ENCODE measurements at regions not wholly inside any gene's neighbourhood (a gene's known extent, or its start where the extent isn't known, plus 50 kb on each side); places are given as distances from the start of the nearest gene placed in this dataset.

DNA sequence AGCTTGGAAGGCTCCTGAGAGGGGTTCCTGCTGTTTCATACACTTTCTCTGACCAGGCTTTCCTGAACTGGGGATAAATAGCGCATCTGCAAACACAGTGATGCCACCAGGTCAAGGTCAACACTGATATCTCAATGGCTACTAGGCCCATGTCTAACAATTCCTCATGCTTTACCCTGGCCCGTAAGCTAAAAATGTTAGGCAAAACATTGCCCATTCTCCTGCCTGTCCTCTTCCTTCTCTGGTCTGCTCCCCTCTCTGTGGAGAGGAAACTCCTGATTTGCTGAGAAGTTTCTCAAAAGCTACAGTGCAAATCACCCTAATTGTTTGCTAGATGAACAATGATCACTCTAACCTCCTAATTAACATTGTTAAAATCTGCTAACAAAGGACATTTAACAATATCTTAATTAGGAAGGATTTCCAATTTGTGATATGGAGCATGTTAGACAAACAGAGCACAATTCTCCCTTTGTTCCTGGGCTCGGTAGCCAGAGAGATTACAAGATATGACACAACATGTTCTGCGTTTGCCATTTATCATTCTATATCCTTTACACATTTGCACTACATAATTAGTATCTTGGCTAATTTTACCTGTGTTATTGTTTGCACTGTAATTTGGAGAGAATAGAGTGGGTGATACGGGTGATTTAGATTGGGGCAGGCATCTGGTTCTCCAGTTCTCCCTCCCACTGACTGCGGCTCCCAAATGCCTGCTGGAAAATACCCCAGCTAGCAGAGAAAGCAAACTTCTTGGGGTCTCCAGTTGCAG, 266.8 kb downstream of the CD83 start:
- in situ Hi-C loops (cut with MboI) (no loop called here), intact Hi-C loops (cut with micrococcal nuclease; ENCODE audit: unreplicated experiment) (no loop called here)
- Histone ChIP-seq H3K36me3 (ENCODE audit: control insufficient read depth in 2 of 2, insufficient read depth in 2 of 2, low read length in 1 of 2) (no peaks in the 10 kb centered on the region), H3K79me2 (ENCODE audit: control insufficient read depth, insufficient read depth, low read length) (no peaks in the 10 kb centered on the region), H3K27ac (ENCODE audit: control insufficient read depth, insufficient read depth) (no peak overlapping the region), H3K4me1 (ENCODE audit: control insufficient read depth, insufficient read depth, low read length) (0 out of 2 replicates have a peak, but pooled peaks cover 3% of the 10 kb centered on the region), H3K4me2 (ENCODE audit: control insufficient read depth, insufficient read depth) (no peak overlapping the region), H3K9me3 (replicated peaks; ENCODE audit: control insufficient read depth, insufficient read depth, low read length) (no peaks in the 10 kb centered on the region), H3K27me3 (replicated peaks in 1 of 2; ENCODE audit: control insufficient read depth in 2 of 2, insufficient read depth in 2 of 2, low read length in 1 of 2) (no peaks in the 10 kb centered on the region), H3K4me3 (no peak overlapping the region), H2AFZ (ENCODE audit: control insufficient read depth, low read depth, low read length) (no peak overlapping the region), H3K9ac (ENCODE audit: control insufficient read depth, insufficient read depth, low read length) (no peak overlapping the region), H4K20me1 (ENCODE audit: control insufficient read depth, insufficient read depth) (no peaks in the 10 kb centered on the region)
- SMC1A ChIA-PET (ENCODE audit: uncharacterized antibody, unreplicated experiment), result interaction anchor here (1.2 kb wide), 1 partner anchor 13 kb away, joined by 4 read pairs; no protein-coding TSS in a partner anchor
- POLR2A ChIA-PET, result interaction anchor here (0.6 kb wide), 1 partner anchor 310 kb away, joined by 5 read pairs; no protein-coding TSS in a partner anchor
- TF ChIP-seq LARP7 (IDR thresholded peaks at IDR 0.05) (no peak), CREB1 (IDR thresholded peaks at IDR 0.05; ENCODE audit: low read depth) (no peak), IRF4 (IDR thresholded peaks at IDR 0.05; ENCODE audit: low read depth, low read length) (no peak), TCF12 (IDR thresholded peaks at IDR 0.05; ENCODE audit: low read depth, low read length) (no peak), SIX5 (IDR thresholded peaks at IDR 0.05; ENCODE audit: low read depth, low read length, severe bottlenecking) (no peak), CHD1 (IDR thresholded peaks at IDR 0.05; ENCODE audit: low read depth, low read length) (no peak), ASH2L (IDR thresholded peaks at IDR 0.05; ENCODE audit: borderline replicate concordance, low read depth) (no peak), RFX5 (IDR thresholded peaks at IDR 0.05; ENCODE audit: low read depth, low read length) (no peak), PAX5 (IDR thresholded peaks at IDR 0.05; ENCODE audit: borderline replicate concordance, low read depth, low read length) (no peak), IKZF2 (IDR thresholded peaks at IDR 0.05) (no peak)
- TF ChIP-seq, protein P1, sequence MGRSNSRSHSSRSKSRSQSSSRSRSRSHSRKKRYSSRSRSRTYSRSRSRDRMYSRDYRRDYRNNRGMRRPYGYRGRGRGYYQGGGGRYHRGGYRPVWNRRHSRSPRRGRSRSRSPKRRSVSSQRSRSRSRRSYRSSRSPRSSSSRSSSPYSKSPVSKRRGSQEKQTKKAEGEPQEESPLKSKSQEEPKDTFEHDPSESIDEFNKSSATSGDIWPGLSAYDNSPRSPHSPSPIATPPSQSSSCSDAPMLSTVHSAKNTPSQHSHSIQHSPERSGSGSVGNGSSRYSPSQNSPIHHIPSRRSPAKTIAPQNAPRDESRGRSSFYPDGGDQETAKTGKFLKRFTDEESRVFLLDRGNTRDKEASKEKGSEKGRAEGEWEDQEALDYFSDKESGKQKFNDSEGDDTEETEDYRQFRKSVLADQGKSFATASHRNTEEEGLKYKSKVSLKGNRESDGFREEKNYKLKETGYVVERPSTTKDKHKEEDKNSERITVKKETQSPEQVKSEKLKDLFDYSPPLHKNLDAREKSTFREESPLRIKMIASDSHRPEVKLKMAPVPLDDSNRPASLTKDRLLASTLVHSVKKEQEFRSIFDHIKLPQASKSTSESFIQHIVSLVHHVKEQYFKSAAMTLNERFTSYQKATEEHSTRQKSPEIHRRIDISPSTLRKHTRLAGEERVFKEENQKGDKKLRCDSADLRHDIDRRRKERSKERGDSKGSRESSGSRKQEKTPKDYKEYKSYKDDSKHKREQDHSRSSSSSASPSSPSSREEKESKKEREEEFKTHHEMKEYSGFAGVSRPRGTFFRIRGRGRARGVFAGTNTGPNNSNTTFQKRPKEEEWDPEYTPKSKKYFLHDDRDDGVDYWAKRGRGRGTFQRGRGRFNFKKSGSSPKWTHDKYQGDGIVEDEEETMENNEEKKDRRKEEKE (IDR thresholded peaks at IDR 0.05), result no peak
- TF ChIP-seq, protein P2, sequence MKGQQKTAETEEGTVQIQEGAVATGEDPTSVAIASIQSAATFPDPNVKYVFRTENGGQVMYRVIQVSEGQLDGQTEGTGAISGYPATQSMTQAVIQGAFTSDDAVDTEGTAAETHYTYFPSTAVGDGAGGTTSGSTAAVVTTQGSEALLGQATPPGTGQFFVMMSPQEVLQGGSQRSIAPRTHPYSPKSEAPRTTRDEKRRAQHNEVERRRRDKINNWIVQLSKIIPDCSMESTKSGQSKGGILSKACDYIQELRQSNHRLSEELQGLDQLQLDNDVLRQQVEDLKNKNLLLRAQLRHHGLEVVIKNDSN (IDR thresholded peaks at IDR 0.05; ENCODE audit: borderline replicate concordance, extremely low read length, insufficient read depth, low read depth, low read length), result no peak
- TF ChIP-seq, protein P3, sequence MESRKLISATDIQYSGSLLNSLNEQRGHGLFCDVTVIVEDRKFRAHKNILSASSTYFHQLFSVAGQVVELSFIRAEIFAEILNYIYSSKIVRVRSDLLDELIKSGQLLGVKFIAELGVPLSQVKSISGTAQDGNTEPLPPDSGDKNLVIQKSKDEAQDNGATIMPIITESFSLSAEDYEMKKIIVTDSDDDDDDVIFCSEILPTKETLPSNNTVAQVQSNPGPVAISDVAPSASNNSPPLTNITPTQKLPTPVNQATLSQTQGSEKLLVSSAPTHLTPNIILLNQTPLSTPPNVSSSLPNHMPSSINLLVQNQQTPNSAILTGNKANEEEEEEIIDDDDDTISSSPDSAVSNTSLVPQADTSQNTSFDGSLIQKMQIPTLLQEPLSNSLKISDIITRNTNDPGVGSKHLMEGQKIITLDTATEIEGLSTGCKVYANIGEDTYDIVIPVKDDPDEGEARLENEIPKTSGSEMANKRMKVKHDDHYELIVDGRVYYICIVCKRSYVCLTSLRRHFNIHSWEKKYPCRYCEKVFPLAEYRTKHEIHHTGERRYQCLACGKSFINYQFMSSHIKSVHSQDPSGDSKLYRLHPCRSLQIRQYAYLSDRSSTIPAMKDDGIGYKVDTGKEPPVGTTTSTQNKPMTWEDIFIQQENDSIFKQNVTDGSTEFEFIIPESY (IDR thresholded peaks at IDR 0.05), result no peak
- TF ChIP-seq, protein P4, sequence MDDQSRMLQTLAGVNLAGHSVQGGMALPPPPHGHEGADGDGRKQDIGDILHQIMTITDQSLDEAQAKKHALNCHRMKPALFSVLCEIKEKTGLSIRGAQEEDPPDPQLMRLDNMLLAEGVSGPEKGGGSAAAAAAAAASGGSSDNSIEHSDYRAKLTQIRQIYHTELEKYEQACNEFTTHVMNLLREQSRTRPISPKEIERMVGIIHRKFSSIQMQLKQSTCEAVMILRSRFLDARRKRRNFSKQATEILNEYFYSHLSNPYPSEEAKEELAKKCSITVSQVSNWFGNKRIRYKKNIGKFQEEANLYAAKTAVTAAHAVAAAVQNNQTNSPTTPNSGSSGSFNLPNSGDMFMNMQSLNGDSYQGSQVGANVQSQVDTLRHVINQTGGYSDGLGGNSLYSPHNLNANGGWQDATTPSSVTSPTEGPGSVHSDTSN (IDR thresholded peaks at IDR 0.05; ENCODE audit: insufficient replicate concordance, low read depth, low read length), result no peak
- DNase-seq (ENCODE audit: low read depth, low spot score) (no peak), ATAC-seq (no peak), FAIRE-seq (no peak)
- BruUV-seq (replicated peaks), result no TSS peak
- WGBS (ENCODE audit: insufficient coverage, insufficient replicate concordance, low lambda C conversion rate, missing lambda C conversion rate), result 69% methylated on average over 6 of the region's 6 CpGs
- RAD21 ChIA-PET (ENCODE audit: unreplicated experiment), result no interaction called here
- CTCF ChIA-PET, result interaction anchor here (1.0 to 1.4 kb wide), 2 partner anchors 17 to 66 kb away, joined by 3 read pairs; no protein-coding TSS in a partner anchor

Data from GM12878 (cell line).